Transverse colon (tissue), 4 donors: ENCODE measurements at regions not wholly inside any gene's neighbourhood (a gene's known extent, or its start where the extent isn't known, plus 50 kb on each side); places are given as distances from the start of the nearest gene placed in this dataset.

Source experiments
- DNase-seq: peaks from one replicate; pipeline ENCODE4 v3.0.0-alpha.2; 2019
- H3K27ac ChIP-seq, 4 donors: fragments of 200-600 bp; sonication (generic); 2 replicates each; pipeline ENCODE4 v1.5.1; 2016 to 2018; ENCODE audit warnings: inconsistent platforms in 4 of 4
- H3K27me3 ChIP-seq: fragments of 200-600 bp; sonication (generic); 2 replicates; pipeline ENCODE4 v1.5.1; 2017; ENCODE audit warnings: inconsistent platforms
- H3K36me3 ChIP-seq, 4 donors: fragments of 200-600 bp; sonication (generic); 2 replicates each; pipeline ENCODE4 v1.5.1; 2017 to 2019; ENCODE audit warnings: inconsistent platforms in 4 of 4
- H3K4me1 ChIP-seq, 4 donors: fragments of 200-600 bp; sonication (generic); 2 replicates each; pipeline ENCODE4 v1.5.1; 2017 to 2020; ENCODE audit warnings: inconsistent platforms in 4 of 4
- H3K4me3 ChIP-seq, 4 donors: fragments of 200-600 bp; sonication (generic); 1 replicate in 1 of 4; 2 replicates in 3 of 4; pipeline versions ENCODE4 v1.5.1 to v1.6.1; 2017 to 2019; ENCODE audit warnings: inconsistent platforms in 4 of 4
- H3K9me3 ChIP-seq, 2 donors: fragments of 200-600 bp; sonication (generic); 2 replicates each; pipeline ENCODE4 v1.5.1; 2017 to 2019; ENCODE audit warnings: inconsistent platforms in 2 of 2
- CTCF ChIP-seq, 5 experiments: fragments of 200-600 bp in 3 of 5; fragments of 450-650 bp in 2 of 5; sonication (generic) in 3 of 5; IDR thresholded peaks; 1 replicate in 2 of 5; 2 replicates in 3 of 5; pipeline ENCODE4 v1.5.1; 2016 to 2017; ENCODE audit warnings: antibody characterized with exemption in 5 of 5, inconsistent platforms in 3 of 5, mild to moderate bottlenecking in 2 of 5, moderate library complexity in 1 of 5
- EP300 ChIP-seq: sonication (generic); formaldehyde crosslinking; IDR thresholded peaks from one replicate; pipeline ENCODE4 v1.6.1; 2017; ENCODE audit warnings: antibody characterized with exemption, low read depth
- POLR2A ChIP-seq: fragments of 450-650 bp; IDR thresholded peaks from one replicate; pipeline ENCODE4 v1.6.1; 2016; ENCODE audit warnings: antibody characterized with exemption, mild to moderate bottlenecking, moderate library complexity
- POLR2AphosphoS5 ChIP-seq, 3 donors: sonication (generic); formaldehyde crosslinking; IDR thresholded peaks; one replicate each; pipeline ENCODE4 v1.6.1; 2016; ENCODE audit warnings: antibody characterized with exemption in 3 of 3
- WGBS, 2 donors: methylation state at CpG; one replicate each; pipeline ENCODE4 v1.1.5; 2018; ENCODE audit warnings: low coverage in 1 of 2; 5-methylcytosine and 5-hydroxymethylcytosine counted together
- in situ Hi-C, 4 donors: fragments of 200-750 bp; cut with MboI; loops; one replicate each; pipeline versions ENCODE4 v1.15.0 to v1.15.1; 2017; ENCODE audit warnings: low sequenced_read_pairs in 3 of 4, low pct_ligation_motif_present in 1 of 4, low pct_unique_long_range_greater_than_20kb in 1 of 4
- intact Hi-C: fragments of 100-400 bp; cut with DNase I; formaldehyde crosslinking; loops from one replicate; pipeline ENCODE4 v1.15.1; 2023; ENCODE audit warnings: low total_unique reads

- no peaks in the 10 kb centered on the region for H3K36me3 ChIP-seq
- peaks cover 77% of the 10 kb centered on the region for H3K27me3 ChIP-seq
- H3K4me3 ChIP-seq = no peak overlapping the region
- no peak overlapping the region for H3K27ac ChIP-seq
- in situ Hi-C loops (no loop called here), intact Hi-C loops (no loop called here)
- no peaks in the 10 kb centered on the region for H3K9me3 ChIP-seq
- 5 to 17% methylated on average over 4 to 12 of the region's 12 CpGs for WGBS, 2 donors
- TF ChIP-seq CTCF (IDR thresholded peaks at IDR 0.05) (no peak), POLR2AphosphoS5 (IDR thresholded peaks at IDR 0.05) (no peak)
- H3K4me1 ChIP-seq = no peaks in the 10 kb centered on the region
- DNase-seq = no peak
Observed at GRCh38 chr19:5396096-5396939, 55.7 kb upstream of the PTPRS start.

GRCh38 chr19:5396963-5397362, 56.4 kb upstream of the PTPRS start:
- Histone ChIP-seq H3K27ac (no peak overlapping the region), H3K4me3 (no peak overlapping the region), H3K9me3 (no peaks in the 10 kb centered on the region), H3K4me1 (no peaks in the 10 kb centered on the region), H3K36me3 (no peaks in the 10 kb centered on the region), H3K27me3 (peaks cover 71% of the 10 kb centered on the region)
- WGBS, 2 donors = 64% methylated on average over 3 of the region's 3 CpGs; no CpG with 5 or more reads in 1 of the 2 donors
- no peak for TF ChIP-seq EP300
- TF ChIP-seq CTCF (IDR thresholded peaks at IDR 0.05) = no peak
- TF ChIP-seq POLR2A = no peak
- TF ChIP-seq POLR2AphosphoS5 (IDR thresholded peaks at IDR 0.05) = no peak
- in situ Hi-C loops = no loop called here
- intact Hi-C loops = no loop called here
- DNase-seq = no peak

GRCh38 chr19:5397804-5398692, 57.2 kb upstream of the ZNRF4 start:
- Histone ChIP-seq H3K27me3 (peaks cover 60% of the 10 kb centered on the region), H3K36me3 (no peaks in the 10 kb centered on the region), H3K27ac (no peak overlapping the region), H3K4me3 (no peak overlapping the region), H3K9me3 (no peaks in the 10 kb centered on the region), H3K4me1 (no peaks in the 10 kb centered on the region)
- in situ Hi-C loops = no loop called here
- TF ChIP-seq POLR2AphosphoS5 (IDR thresholded peaks at IDR 0.05) (no peak), EP300 (no peak), CTCF (IDR thresholded peaks at IDR 0.05) (no peak), POLR2A (no peak)
- intact Hi-C loops = no loop called here
- 14 to 42% methylated on average over 2 to 13 of the region's 18 CpGs for WGBS, 2 donors
- DNase-seq = no peak

- no peaks in the 10 kb centered on the region for H3K4me1 ChIP-seq
- H3K36me3 ChIP-seq = no peaks in the 10 kb centered on the region
- H3K9me3 ChIP-seq = no peaks in the 10 kb centered on the region
- H3K27me3 ChIP-seq = peaks cover 54% of the 10 kb centered on the region
- intact Hi-C loops = no loop called here
- in situ Hi-C loops = no loop called here
- WGBS, 2 donors = 86 to 89% methylated on average over 3 of the region's 3 CpGs
- H3K4me3 ChIP-seq = no peak overlapping the region
- DNase-seq = no peak
- H3K27ac ChIP-seq = no peak overlapping the region
- TF ChIP-seq POLR2A = no peak
- no peak for TF ChIP-seq EP300
- no peak for TF ChIP-seq POLR2AphosphoS5 (IDR thresholded peaks at IDR 0.05)
- no peak for TF ChIP-seq CTCF (IDR thresholded peaks at IDR 0.05)
Observed at GRCh38 chr19:5398693-5399057, 56.5 kb upstream of the ZNRF4 start.
